ENCODE measurements at regions not wholly inside any gene's neighbourhood (a gene's known extent, or its start where the extent isn't known, plus 50 kb on each side); places are given as distances from the start of the nearest gene placed in this dataset.

GRCh38 chrX:46216406-46216805 is 328.8 kb downstream of the ZNF674 start:
- no peak overlapping the region for H3K4me3 ChIP-seq (ENCODE audit: low read depth, low read length)
- ChIA-PET CTCF (interaction anchor here (0.6 kb wide), 1 partner anchor 102 kb away, joined by 3 read pairs; no protein-coding TSS in a partner anchor), POLR2A (no interaction called here)
- no peaks in the 10 kb centered on the region for H3K27me3 ChIP-seq (ENCODE audit: control insufficient read depth, insufficient read depth, low read length)
- no peak for DNase-seq (ENCODE audit: low read depth)
- no peak for TF ChIP-seq CTCF (IDR thresholded peaks at IDR 0.05; ENCODE audit: insufficient read depth, low read depth, low read length)
- no peaks in the 10 kb centered on the region for H3K36me3 ChIP-seq (ENCODE audit: control insufficient read depth, insufficient read depth, low read length)

GRCh38 chrX:46211079-46211478 is 334.1 kb downstream of the ZNF674 start:
- H3K27me3 ChIP-seq (ENCODE audit: control insufficient read depth, insufficient read depth, low read length), result no peaks in the 10 kb centered on the region
- ChIA-PET CTCF (no interaction called here), POLR2A (no interaction called here)
- DNase-seq (ENCODE audit: low read depth), result no peak
- TF ChIP-seq CTCF (IDR thresholded peaks at IDR 0.05; ENCODE audit: insufficient read depth, low read depth, low read length), result no peak
- no peaks in the 10 kb centered on the region for H3K36me3 ChIP-seq (ENCODE audit: control insufficient read depth, insufficient read depth, low read length)
- H3K4me3 ChIP-seq (ENCODE audit: low read depth, low read length), result no peak overlapping the region

GRCh38 chrX:46209768-46210167 is 335.5 kb downstream of the ZNF674 start:
- Histone ChIP-seq H3K27me3 (ENCODE audit: control insufficient read depth, insufficient read depth, low read length) (no peaks in the 10 kb centered on the region), H3K4me3 (ENCODE audit: low read depth, low read length) (no peak overlapping the region), H3K36me3 (ENCODE audit: control insufficient read depth, insufficient read depth, low read length) (no peaks in the 10 kb centered on the region)
- CTCF ChIA-PET, result no interaction called here
- TF ChIP-seq CTCF (IDR thresholded peaks at IDR 0.05; ENCODE audit: insufficient read depth, low read depth, low read length), result no peak
- POLR2A ChIA-PET, result no interaction called here
- no peak for DNase-seq (ENCODE audit: low read depth)

GRCh38 chrX:46209037-46209436 is 336.2 kb downstream of the ZNF674 start:
- POLR2A ChIA-PET, result no interaction called here
- Histone ChIP-seq H3K27me3 (ENCODE audit: control insufficient read depth, insufficient read depth, low read length) (no peaks in the 10 kb centered on the region), H3K36me3 (ENCODE audit: control insufficient read depth, insufficient read depth, low read length) (no peaks in the 10 kb centered on the region), H3K4me3 (ENCODE audit: low read depth, low read length) (no peak overlapping the region)
- no peak for DNase-seq (ENCODE audit: low read depth)
- no peak for TF ChIP-seq CTCF (IDR thresholded peaks at IDR 0.05; ENCODE audit: insufficient read depth, low read depth, low read length)
- CTCF ChIA-PET, result no interaction called here

- DNase-seq (ENCODE audit: low read depth), result peak; percentile 48
Observed at GRCh38 chrX:46208225-46208854, 336.9 kb downstream of the ZNF674 start.

More at GRCh38 chrX:46208225-46208854, 336.9 kb downstream of the ZNF674 start:
- no peaks in the 10 kb centered on the region for H3K36me3 ChIP-seq (ENCODE audit: control insufficient read depth, insufficient read depth, low read length)
- TF ChIP-seq CTCF (IDR thresholded peaks at IDR 0.05; ENCODE audit: insufficient read depth, low read depth, low read length), result no peak
- CTCF ChIA-PET, result no interaction called here
- no peaks in the 10 kb centered on the region for H3K27me3 ChIP-seq (ENCODE audit: control insufficient read depth, insufficient read depth, low read length)
- H3K4me3 ChIP-seq (ENCODE audit: low read depth, low read length), result no peak overlapping the region
- POLR2A ChIA-PET, result no interaction called here

Data from BJ (cell line).